ENCODE measurements at regions not wholly inside any gene's neighbourhood (a gene's known extent, or its start where the extent isn't known, plus 50 kb on each side); places are given as distances from the start of the nearest gene placed in this dataset.

- Histone ChIP-seq H3K9me3 (ENCODE audit: low read length) (no peaks in the 10 kb centered on the region), H3K79me2 (ENCODE audit: insufficient read depth, low read depth, low read length) (no peaks in the 10 kb centered on the region), H2AFZ (ENCODE audit: low read length) (no peak overlapping the region), H4K20me1 (ENCODE audit: insufficient read depth, low read length) (no peaks in the 10 kb centered on the region), H3K9me2 (ENCODE audit: insufficient read depth, low read length) (no peaks in the 10 kb centered on the region), H3K27ac (ENCODE audit: low read depth, low read length, poor library complexity, severe bottlenecking) (no peak overlapping the region), H3K4me1 (ENCODE audit: insufficient read depth, low read length, poor library complexity, severe bottlenecking) (no peaks in the 10 kb centered on the region), H3K36me3 (ENCODE audit: insufficient read depth, low read length) (no peaks in the 10 kb centered on the region), H3K4me3 (ENCODE audit: low read depth, low read length, poor library complexity, severe bottlenecking) (no peak overlapping the region), H3K4me2 (ENCODE audit: low read length) (no peak overlapping the region)
- no TSS peak for BruUV-seq (replicated peaks)
- intact Hi-C loops (cut with micrococcal nuclease; ENCODE audit: unreplicated experiment): no loop called here
- ChIA-PET CTCF (ENCODE audit: unreplicated experiment) (no interaction called here), POLR2A (no interaction called here)
- DNase-seq (ENCODE audit: low spot score): no peak
- TF ChIP-seq CTCF (conservative IDR thresholded peaks at IDR 0.05; ENCODE audit: low read length): no peak
- TF ChIP-seq EZH2phosphoT487 (IDR thresholded peaks at IDR 0.05; ENCODE audit: borderline replicate concordance, low read depth, low read length): no peak
These were observed 199.5 kb downstream of the FOXD4L6 start for GRCh38 chr9:40928803-40929487.

GRCh38 chr9:40927851-40928802, 200.4 kb downstream of the FOXD4L6 start:
- Histone ChIP-seq H3K27ac (ENCODE audit: low read depth, low read length, poor library complexity, severe bottlenecking) (no peak overlapping the region), H3K9me2 (ENCODE audit: insufficient read depth, low read length) (no peaks in the 10 kb centered on the region), H3K4me3 (ENCODE audit: low read depth, low read length, poor library complexity, severe bottlenecking) (no peak overlapping the region), H3K36me3 (ENCODE audit: insufficient read depth, low read length) (no peaks in the 10 kb centered on the region), H4K20me1 (ENCODE audit: insufficient read depth, low read length) (no peaks in the 10 kb centered on the region), H3K4me1 (ENCODE audit: insufficient read depth, low read length, poor library complexity, severe bottlenecking) (no peaks in the 10 kb centered on the region), H3K79me2 (ENCODE audit: insufficient read depth, low read depth, low read length) (no peaks in the 10 kb centered on the region), H3K4me2 (ENCODE audit: low read length) (no peak overlapping the region), H3K9me3 (ENCODE audit: low read length) (no peaks in the 10 kb centered on the region), H2AFZ (ENCODE audit: low read length) (no peak overlapping the region)
- no TSS peak for BruUV-seq (replicated peaks)
- no peak for DNase-seq (ENCODE audit: low spot score)
- intact Hi-C loops (cut with micrococcal nuclease; ENCODE audit: unreplicated experiment): no loop called here
- POLR2A ChIA-PET: no interaction called here
- CTCF ChIA-PET (ENCODE audit: unreplicated experiment): no interaction called here
- TF ChIP-seq EZH2phosphoT487 (IDR thresholded peaks at IDR 0.05; ENCODE audit: borderline replicate concordance, low read depth, low read length) (no peak), CTCF (conservative IDR thresholded peaks at IDR 0.05; ENCODE audit: low read length) (no peak)

- Histone ChIP-seq H3K9me3 (ENCODE audit: low read length) (no peaks in the 10 kb centered on the region), H3K4me1 (ENCODE audit: insufficient read depth, low read length, poor library complexity, severe bottlenecking) (no peaks in the 10 kb centered on the region), H3K4me2 (ENCODE audit: low read length) (no peak overlapping the region), H4K20me1 (ENCODE audit: insufficient read depth, low read length) (no peaks in the 10 kb centered on the region), H3K27ac (ENCODE audit: low read depth, low read length, poor library complexity, severe bottlenecking) (no peak overlapping the region), H2AFZ (ENCODE audit: low read length) (no peak overlapping the region), H3K4me3 (ENCODE audit: low read depth, low read length, poor library complexity, severe bottlenecking) (no peak overlapping the region), H3K79me2 (ENCODE audit: insufficient read depth, low read depth, low read length) (no peaks in the 10 kb centered on the region), H3K36me3 (ENCODE audit: insufficient read depth, low read length) (no peaks in the 10 kb centered on the region), H3K9me2 (ENCODE audit: insufficient read depth, low read length) (no peaks in the 10 kb centered on the region)
- POLR2A ChIA-PET: no interaction called here
- no peak for DNase-seq (ENCODE audit: low spot score)
- TF ChIP-seq EZH2phosphoT487 (IDR thresholded peaks at IDR 0.05; ENCODE audit: borderline replicate concordance, low read depth, low read length): no peak
- no peak for TF ChIP-seq CTCF (conservative IDR thresholded peaks at IDR 0.05; ENCODE audit: low read length)
- BruUV-seq (replicated peaks): no TSS peak
- CTCF ChIA-PET (ENCODE audit: unreplicated experiment): no interaction called here
- intact Hi-C loops (cut with micrococcal nuclease; ENCODE audit: unreplicated experiment): no loop called here
These were observed 201.2 kb downstream of the FOXD4L6 start for GRCh38 chr9:40927260-40927631.

All from OCI-LY7 (cell line).